ENCODE measurements at regions not wholly inside any gene's neighbourhood (a gene's known extent, or its start where the extent isn't known, plus 50 kb on each side); places are given as distances from the start of the nearest gene placed in this dataset.
A peak's percentile ranks its signal among the peaks of the same experiment; 100 is the strongest.
"Not testable (repeated sequence)": the region's sequence is repeated elsewhere in the genome, so short reads cannot be mapped to it uniquely, and the experiment has no call there.

DNA sequence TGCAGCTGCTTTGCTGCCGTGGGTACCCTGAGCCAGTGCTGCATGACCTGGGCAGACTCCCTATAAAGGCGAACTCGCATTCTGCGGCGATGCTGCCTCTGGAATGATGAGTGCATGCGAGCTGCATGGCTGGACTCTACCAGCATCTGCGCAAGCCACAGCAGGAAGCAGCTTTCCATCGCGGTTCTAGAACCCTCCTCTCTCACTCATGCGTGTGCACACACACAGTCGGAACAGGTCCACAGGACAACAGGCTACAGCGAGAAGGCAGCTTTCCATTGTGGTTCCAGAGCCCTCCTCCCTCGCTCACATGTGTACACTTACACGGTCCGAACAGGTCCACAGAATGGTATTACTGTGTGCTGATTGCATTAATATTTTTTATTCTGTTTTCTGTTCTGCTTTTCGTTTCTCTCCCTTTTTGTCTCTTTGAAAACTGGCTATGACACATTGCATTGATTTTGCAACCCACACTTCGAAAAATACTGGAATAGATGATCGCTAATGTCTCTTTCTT is 69.1 kb downstream of the NPIPB11 start:
- H3K4me1 ChIP-seq (ENCODE audit: control insufficient read depth, insufficient read depth, low read length), result peaks cover 25% of the 10 kb centered on the region
- DNase-seq; H3K4me3 Mint-ChIP-seq; H3K27ac Mint-ChIP-seq; H3K27ac ChIP-seq (ENCODE audit: low read length); H3K9me3 ChIP-seq (ENCODE audit: control insufficient read depth, insufficient read depth, low read length); H3K9me3 Mint-ChIP-seq; H3K4me3 ChIP-seq (ENCODE audit: low read length); ATAC-seq; H3K27me3 Mint-ChIP-seq (ENCODE audit: low read depth in 2 of 2); H3K27me3 ChIP-seq (ENCODE audit: control insufficient read depth, insufficient read depth, low read length); intact Hi-C loops (cut with micrococcal nuclease); H3K36me3 ChIP-seq (ENCODE audit: control insufficient read depth, insufficient read depth, low read length); H3K36me3 Mint-ChIP-seq: not testable (repeated sequence)
- H3K4me1 Mint-ChIP-seq, result peaks cover 10 to 14% of the 10 kb centered on the region in 2 donors
- WGBS (ENCODE audit: insufficient coverage), result 69% methylated on average over 10 of the region's 18 CpGs

DNA sequence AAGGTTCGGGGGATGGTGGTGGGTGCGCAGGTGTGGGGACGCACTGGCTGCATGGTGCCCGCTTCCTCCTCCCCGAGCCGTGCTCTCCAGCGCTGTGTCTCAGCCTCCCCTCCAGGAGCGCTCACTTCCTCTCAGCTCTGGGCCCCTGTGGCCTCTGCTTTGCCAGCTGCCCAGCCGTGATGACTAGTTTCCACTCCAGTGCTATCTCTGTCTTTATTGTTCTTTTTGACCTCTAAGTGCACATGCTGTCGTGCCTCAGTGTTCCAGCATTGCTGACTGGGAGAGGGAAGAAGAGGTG is 71.0 kb downstream of the NPIPB11 start:
- H3K9me3 Mint-ChIP-seq; H3K4me3 ChIP-seq (ENCODE audit: low read length); H3K27me3 ChIP-seq (ENCODE audit: control insufficient read depth, insufficient read depth, low read length); H3K27me3 Mint-ChIP-seq (ENCODE audit: low read depth in 2 of 2); H3K27ac ChIP-seq (ENCODE audit: low read length); H3K9me3 ChIP-seq (ENCODE audit: control insufficient read depth, insufficient read depth, low read length); intact Hi-C loops (cut with micrococcal nuclease); H3K4me3 Mint-ChIP-seq; H3K36me3 ChIP-seq (ENCODE audit: control insufficient read depth, insufficient read depth, low read length); H3K27ac Mint-ChIP-seq; DNase-seq; H3K36me3 Mint-ChIP-seq: not testable (repeated sequence)
- peaks cover 10 to 14% of the 10 kb centered on the region in 2 donors for H3K4me1 Mint-ChIP-seq
- H3K4me1 ChIP-seq (ENCODE audit: control insufficient read depth, insufficient read depth, low read length), result peaks cover 20% of the 10 kb centered on the region
- 61% methylated on average over 5 of the region's 10 CpGs for WGBS (ENCODE audit: insufficient coverage)
- peak in 2 of 3 donors; percentile 40 to 61 for ATAC-seq

DNA sequence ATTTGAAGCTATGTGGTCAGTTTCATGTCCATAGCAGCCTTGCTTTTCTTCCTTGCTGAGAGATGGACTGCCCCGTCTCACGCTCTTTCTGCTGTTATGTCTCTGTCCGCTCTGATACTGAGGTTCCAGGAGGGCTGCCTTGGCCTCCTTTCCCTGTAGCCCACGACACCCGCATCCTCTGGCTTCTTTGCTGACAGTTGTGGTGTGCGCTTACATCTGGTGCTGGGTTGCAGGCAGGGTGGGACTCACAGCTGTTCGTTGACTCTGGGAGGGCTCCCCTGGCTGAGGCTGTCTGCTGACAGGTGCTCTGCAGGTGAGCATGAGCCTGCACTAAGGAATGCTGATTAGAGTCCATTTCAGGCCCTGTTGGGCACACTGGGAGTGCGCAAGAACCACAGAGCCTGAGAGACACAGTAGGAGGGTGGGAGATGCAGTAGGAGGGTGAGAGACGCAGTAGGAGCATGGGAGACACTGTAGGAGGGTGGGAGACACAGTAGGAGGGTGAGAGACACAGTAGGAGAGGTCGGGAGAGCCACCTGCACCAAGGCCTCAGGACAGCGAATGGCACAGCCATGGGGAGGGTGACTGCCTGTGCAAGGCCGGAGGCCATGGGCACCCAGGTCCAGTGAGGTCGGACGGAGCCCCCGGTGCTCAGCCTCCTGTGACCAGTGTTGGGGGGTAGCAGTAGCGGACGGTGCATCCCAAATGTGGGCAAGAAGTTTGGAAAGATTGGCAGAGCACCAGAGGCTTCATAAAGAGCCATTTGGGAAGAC is 71.5 kb downstream of the NPIPB11 start:
- H3K27ac ChIP-seq (ENCODE audit: low read length); H3K36me3 ChIP-seq (ENCODE audit: control insufficient read depth, insufficient read depth, low read length); ATAC-seq; H3K4me3 Mint-ChIP-seq; H3K9me3 ChIP-seq (ENCODE audit: control insufficient read depth, insufficient read depth, low read length); H3K27me3 ChIP-seq (ENCODE audit: control insufficient read depth, insufficient read depth, low read length); H3K9me3 Mint-ChIP-seq; DNase-seq; intact Hi-C loops (cut with micrococcal nuclease); H3K4me3 ChIP-seq (ENCODE audit: low read length); H3K27ac Mint-ChIP-seq; H3K36me3 Mint-ChIP-seq; H3K27me3 Mint-ChIP-seq (ENCODE audit: low read depth in 2 of 2): not testable (repeated sequence)
- peaks cover 10 to 14% of the 10 kb centered on the region in 2 donors for H3K4me1 Mint-ChIP-seq
- peaks cover 20% of the 10 kb centered on the region for H3K4me1 ChIP-seq (ENCODE audit: control insufficient read depth, insufficient read depth, low read length)
- WGBS (ENCODE audit: insufficient coverage), result 78% methylated on average over 10 of the region's 17 CpGs

DNA sequence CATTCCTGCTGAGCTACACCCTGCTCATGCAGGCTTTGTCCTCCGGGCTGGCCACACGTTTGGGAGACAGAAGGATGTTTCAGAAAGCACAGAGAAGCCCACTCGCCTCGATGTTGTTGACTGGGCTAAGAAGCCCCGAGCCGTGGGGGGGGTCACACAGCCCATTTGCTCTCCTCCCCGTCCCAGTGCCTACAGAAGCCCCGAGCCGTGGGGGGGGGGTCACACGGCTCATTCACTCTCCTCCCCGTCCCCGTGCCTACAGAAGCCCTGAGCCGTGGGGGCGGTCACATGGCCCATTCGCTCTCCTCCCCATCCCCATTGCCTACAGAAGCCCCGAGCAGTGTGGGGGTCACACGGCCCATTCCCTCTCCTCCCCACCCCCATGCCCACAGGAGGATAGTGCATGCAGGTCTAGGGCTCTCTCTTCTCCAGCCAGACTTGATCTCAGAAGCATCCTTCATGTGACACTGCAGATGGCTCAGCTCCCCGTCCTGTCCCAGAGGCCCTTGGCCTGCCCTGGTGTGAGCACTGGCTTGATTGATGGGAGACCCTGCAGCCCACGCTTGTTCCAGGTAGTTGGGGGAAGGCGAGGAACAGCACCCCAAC is 72.9 kb downstream of the NPIPB11 start:
- intact Hi-C loops (cut with micrococcal nuclease); H3K36me3 Mint-ChIP-seq; H3K9me3 ChIP-seq (ENCODE audit: control insufficient read depth, insufficient read depth, low read length); DNase-seq; H3K9me3 Mint-ChIP-seq; H3K27me3 Mint-ChIP-seq (ENCODE audit: low read depth in 2 of 2); H3K27me3 ChIP-seq (ENCODE audit: control insufficient read depth, insufficient read depth, low read length); ATAC-seq; H3K27ac ChIP-seq (ENCODE audit: low read length); H3K4me3 ChIP-seq (ENCODE audit: low read length); H3K27ac Mint-ChIP-seq; H3K4me3 Mint-ChIP-seq; H3K36me3 ChIP-seq (ENCODE audit: control insufficient read depth, insufficient read depth, low read length): not testable (repeated sequence)
- peaks cover 12% of the 10 kb centered on the region for H3K4me1 ChIP-seq (ENCODE audit: control insufficient read depth, insufficient read depth, low read length)
- peaks cover 9 to 10% of the 10 kb centered on the region in 2 donors for H3K4me1 Mint-ChIP-seq
- WGBS (ENCODE audit: insufficient coverage), result 91% methylated on average over 13 of the region's 20 CpGs

DNA sequence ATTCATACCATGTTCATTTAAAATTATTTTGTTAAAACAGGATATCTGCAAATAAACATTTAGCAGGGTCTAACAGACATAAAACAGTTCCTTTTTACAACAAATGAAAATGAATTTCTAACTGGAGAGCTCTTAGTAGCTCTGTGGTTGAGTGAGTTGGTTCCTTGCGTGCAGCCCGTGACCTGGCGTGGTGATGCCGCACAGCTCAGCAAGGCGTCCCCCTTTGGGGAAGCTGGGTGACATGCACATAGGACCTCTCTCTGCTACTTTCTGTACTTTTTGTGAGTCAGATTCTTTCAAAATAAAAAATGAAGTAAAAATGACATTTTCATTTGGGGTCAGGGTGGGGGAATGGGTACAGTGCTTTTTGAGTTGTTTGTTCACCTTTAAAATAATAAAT is 75.9 kb downstream of the NPIPB11 start:
- H3K36me3 Mint-ChIP-seq; H3K9me3 ChIP-seq (ENCODE audit: control insufficient read depth, insufficient read depth, low read length); H3K27ac ChIP-seq (ENCODE audit: low read length); ATAC-seq; H3K27ac Mint-ChIP-seq; intact Hi-C loops (cut with micrococcal nuclease); H3K27me3 Mint-ChIP-seq (ENCODE audit: low read depth in 2 of 2); DNase-seq; H3K4me1 ChIP-seq (ENCODE audit: control insufficient read depth, insufficient read depth, low read length); H3K9me3 Mint-ChIP-seq; H3K4me3 ChIP-seq (ENCODE audit: low read length); H3K27me3 ChIP-seq (ENCODE audit: control insufficient read depth, insufficient read depth, low read length); H3K4me3 Mint-ChIP-seq; H3K36me3 ChIP-seq (ENCODE audit: control insufficient read depth, insufficient read depth, low read length): not testable (repeated sequence)
- H3K4me1 Mint-ChIP-seq, result peaks cover 9 to 10% of the 10 kb centered on the region in 2 donors
- 93% methylated on average over 3 of the region's 5 CpGs for WGBS (ENCODE audit: insufficient coverage)

DNA sequence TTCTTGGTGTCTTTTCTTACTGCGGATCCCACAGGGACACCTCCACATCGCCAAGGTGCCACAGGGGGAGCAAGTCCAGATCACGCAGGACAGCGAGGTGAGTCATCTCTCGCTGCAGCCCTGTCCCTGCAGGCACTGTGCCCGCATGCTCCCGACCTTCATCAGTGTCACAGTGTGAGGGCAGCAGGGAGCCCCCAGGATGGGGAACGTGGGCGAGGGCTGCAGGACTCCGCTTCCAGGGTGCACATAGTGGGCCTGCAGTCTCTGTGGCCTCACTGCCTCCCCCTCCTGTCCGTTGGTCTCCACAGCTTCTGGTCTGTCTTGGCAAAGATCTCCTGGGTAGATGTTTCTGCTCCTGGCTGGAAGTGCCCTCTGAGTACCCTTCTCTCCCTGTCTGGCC is 78.0 kb downstream of the NPIPB11 start:
- not testable (repeated sequence) for H3K4me1 ChIP-seq (ENCODE audit: control insufficient read depth, insufficient read depth, low read length); ATAC-seq

DNA sequence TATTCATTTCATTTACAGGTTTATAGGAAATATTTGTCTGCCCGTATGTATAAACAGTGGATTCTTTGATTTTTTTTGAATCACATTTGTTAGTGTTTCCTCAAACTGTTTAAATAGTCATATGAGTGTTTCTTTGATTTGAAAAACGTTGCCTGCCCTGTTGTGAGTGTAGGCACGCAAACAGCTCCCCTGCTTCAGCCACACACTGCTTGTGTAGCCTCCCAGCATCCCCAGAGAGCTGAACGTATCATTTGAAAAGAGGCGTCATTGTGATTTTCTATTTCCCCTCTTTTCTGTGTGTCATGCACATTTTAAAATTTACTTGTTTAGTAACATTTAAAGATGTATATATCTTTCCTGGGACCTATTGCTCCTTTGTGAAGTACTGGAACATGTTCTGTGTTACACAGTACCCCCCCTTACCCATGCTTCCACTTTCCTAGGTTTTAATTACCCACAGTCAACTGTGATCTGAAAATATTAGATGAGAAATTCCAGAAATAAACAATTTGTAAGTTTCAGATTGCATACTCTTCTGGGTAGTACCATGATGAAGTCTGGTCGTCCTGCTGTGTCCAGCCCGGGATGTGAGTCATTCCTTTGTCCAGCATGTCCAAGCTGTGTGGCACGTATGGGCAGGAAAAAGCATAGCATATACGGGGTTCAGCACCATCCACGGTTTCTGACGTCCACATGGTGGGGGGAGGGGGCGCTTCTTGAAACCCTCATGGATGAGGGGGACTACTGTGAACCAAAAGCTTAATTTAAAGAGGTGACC is 78.7 kb downstream of the NPIPB11 start:
- H3K27ac Mint-ChIP-seq; H3K27me3 Mint-ChIP-seq (ENCODE audit: low read depth in 2 of 2); intact Hi-C loops (cut with micrococcal nuclease); H3K4me3 ChIP-seq (ENCODE audit: low read length); H3K4me3 Mint-ChIP-seq; DNase-seq; H3K36me3 Mint-ChIP-seq; H3K4me1 ChIP-seq (ENCODE audit: control insufficient read depth, insufficient read depth, low read length); H3K27ac ChIP-seq (ENCODE audit: low read length); H3K9me3 Mint-ChIP-seq; H3K9me3 ChIP-seq (ENCODE audit: control insufficient read depth, insufficient read depth, low read length); H3K4me1 Mint-ChIP-seq; ATAC-seq; H3K27me3 ChIP-seq (ENCODE audit: control insufficient read depth, insufficient read depth, low read length); H3K36me3 ChIP-seq (ENCODE audit: control insufficient read depth, insufficient read depth, low read length): not testable (repeated sequence)
- WGBS (ENCODE audit: insufficient coverage), result 86% methylated on average over 8 of the region's 12 CpGs

More for the DNA sequence above, 78.0 kb downstream of the NPIPB11 start:
- H3K27ac ChIP-seq (ENCODE audit: low read length); H3K9me3 Mint-ChIP-seq; H3K27ac Mint-ChIP-seq; H3K36me3 ChIP-seq (ENCODE audit: control insufficient read depth, insufficient read depth, low read length); H3K4me3 ChIP-seq (ENCODE audit: low read length); H3K4me1 Mint-ChIP-seq; H3K9me3 ChIP-seq (ENCODE audit: control insufficient read depth, insufficient read depth, low read length); DNase-seq; H3K27me3 ChIP-seq (ENCODE audit: control insufficient read depth, insufficient read depth, low read length); H3K36me3 Mint-ChIP-seq; H3K4me3 Mint-ChIP-seq; H3K27me3 Mint-ChIP-seq (ENCODE audit: low read depth in 2 of 2); intact Hi-C loops (cut with micrococcal nuclease): not testable (repeated sequence)
- WGBS (ENCODE audit: insufficient coverage), result 92% methylated on average over 11 of the region's 11 CpGs
